CD4-positive, alpha-beta T cell treated with Interleukin-15 for 1 hour (primary cell): ENCODE measurements at regions not wholly inside any gene's neighbourhood (a gene's known extent, or its start where the extent isn't known, plus 50 kb on each side); places are given as distances from the start of the nearest gene placed in this dataset.

Source experiments
- DNase-seq: peaks from one replicate; pipeline ENCODE4 v3.0.0-alpha.2; 2020

DNA sequence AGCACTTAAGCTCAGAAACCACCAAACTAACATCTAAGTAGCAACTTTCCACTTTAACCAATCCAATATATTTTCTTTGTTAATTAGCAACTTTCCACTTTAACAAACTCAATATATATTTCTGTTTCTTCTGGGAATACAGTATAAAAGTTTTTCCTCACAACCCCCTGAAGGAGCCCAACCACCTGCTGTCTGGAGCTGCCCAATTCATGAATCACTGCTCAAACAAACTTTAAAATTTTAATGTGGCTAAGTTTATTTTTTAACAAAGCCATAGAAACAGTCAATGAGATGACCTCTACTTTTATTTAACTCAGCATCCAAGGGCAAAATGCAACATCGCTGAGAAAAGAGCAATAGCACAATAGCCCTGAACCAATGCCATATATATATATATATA lies 500.1 kb downstream of the EPM2A start:
- DNase-seq, result no peak

DNA sequence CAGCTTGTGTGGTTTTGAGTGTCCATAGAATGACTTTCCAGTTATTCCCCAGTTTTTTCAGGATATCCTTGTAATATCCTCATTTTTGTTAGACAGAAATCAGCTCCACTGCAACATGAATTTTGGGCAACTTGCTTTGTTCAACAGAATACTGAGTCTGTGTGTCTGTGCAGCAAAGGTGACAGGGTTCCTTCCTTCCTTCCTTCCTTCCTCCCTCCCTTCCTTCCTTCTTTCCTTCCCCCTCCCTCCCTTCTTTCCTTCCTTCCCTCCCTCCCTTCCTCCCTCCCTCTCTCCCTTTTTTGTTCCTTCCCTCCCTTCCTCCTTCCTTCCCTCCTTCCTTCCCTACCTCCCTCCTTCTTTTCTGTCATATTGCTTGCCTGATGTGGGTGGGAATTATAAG lies 496.5 kb downstream of the EPM2A start:
- DNase-seq, result no peak

DNA sequence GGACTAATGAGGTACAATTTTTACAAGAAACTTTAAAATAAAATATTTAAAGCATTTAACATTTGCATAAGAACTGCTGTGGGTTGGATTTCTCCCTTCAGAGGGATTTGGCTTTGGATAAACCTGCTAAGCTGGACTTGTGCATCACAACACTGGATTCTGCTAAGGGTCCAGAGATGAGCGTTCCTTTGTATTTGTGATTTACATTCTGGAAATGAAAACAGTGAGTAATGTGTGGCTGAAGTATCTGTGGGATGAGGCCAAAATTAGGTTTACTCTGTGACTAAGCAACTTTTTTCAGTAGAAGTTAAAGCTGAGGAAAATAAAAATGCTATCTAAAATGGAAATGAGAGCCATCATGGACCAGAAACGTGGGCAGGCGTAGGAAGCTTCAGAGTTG lies 494.3 kb downstream of the EPM2A start:
- DNase-seq, result no peak

DNA sequence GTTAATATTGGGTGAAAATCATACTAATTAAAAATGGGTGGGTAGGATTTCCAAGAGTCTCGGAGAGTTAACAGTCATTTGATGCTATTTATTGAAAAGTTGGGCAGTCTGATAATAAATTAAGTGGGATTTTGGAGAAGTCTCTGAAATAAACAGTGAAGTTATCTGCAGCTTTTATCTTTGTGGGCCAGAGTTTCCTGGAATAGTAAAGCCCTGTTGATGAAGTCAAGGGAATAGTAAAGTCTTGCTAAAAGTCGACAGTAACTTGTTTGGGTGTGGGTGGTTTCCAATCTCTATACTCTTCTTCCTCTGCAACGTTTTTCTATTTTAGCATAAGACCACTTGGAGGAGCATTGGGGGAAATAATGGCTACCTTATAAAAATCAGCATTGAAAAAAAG lies 493.6 kb downstream of the EPM2A start:
- no peak for DNase-seq

DNA sequence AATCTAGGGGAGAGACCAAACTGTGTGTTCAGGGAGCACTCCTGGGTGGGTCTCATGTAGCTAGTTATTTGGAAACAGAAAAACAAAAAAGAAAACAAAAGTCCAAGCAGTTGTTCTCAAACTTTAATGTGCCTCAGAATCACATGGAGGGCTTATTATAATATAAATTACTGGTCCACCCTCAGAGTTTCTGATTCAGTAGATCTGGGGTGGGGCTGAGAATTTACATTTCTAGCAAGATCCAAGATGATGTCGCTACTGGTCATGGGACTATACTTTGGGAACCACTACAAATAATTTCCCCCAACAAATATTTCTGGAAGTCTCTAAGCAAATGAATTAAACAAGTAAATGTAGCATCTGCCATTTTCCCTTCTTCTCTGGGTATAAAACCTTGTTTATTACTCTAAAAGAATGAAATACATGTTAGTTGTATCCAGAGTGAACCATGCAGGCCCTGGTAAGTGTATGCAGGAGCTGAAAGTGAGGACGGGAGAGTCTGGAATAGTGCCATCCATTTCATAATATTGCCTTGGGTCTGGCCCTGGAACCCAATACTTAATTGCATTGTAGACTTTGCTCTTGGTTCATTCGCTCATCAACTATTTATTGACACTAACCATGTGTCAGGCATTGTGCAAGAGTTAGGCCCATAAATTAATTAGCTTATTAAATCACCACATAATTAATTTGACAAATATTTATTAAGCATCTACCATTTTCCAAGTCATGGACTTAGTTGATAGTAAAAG lies 490.8 kb downstream of the EPM2A start:
- no peak for DNase-seq

DNA sequence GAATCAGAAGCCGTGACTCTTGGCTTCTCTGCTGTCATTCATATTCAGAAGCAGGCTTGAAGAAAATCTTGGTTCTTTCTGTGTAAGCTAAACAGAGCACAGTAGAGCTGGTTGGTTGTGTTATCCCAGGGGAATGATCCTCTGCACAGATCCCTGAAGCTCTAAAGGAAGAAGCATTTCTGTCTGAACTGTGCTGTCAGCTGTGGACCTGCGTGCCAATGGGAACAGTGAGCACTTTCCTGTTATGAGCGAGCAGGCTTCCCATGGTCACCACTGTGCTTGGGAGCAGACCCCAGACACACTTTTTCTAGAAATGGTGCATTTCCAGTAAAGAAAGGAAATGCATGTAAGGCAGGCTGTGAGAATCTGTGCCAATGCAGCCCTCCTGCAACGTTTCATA lies 490.2 kb downstream of the EPM2A start:
- no peak for DNase-seq

DNA sequence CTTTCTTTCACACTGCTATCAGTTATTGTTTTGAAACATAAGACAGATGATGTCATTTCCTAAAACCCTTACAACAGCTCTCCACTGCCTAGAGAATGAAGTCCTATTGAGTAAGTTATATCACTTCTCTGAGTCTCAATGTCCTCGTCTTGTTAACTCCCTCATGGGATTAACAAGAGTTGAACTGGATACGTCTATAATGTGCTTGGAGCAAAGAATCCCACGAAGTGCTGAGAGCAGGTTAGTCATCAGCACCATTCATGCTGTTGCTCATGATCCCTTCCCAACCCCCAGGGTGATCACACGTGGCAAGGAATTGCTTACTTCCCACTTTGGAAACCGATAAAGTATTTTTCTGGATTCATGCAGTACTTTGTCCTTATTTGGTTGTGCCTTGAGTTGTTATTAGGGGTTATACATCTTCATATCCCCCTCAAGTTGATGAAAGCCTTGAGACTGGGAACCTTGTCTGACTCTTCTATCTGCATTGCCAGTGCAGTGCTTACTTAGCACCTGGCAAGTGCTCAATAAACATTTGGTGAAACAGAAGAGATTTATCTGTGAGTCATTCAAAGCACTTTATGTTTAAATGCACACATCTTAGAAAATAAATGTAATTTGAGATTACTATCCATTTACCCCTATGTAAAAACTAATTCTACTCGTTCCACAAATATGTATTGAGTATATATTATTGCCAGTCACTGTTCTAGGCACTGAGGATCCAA lies 487.5 kb downstream of the EPM2A start:
- no peak for DNase-seq

DNA sequence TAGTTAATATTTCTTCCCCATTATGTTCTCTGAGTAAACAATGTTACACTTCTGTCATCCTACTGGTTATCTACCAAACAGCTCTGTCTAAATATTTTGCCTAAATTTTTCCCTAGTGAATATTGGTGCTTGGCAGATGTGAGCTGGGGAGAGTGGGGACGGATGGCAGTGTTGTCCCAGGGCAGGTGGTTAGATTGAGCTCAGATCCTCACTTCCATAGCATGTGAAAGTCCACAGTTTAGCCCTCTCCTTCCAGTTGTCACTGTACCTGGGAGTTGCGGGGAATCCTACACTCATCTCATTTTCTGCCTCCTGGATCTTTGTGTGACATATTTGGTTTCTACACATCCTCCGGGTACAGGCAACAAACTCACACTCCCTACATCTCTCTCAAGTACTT lies 484.9 kb downstream of the EPM2A start:
- no peak for DNase-seq

DNA sequence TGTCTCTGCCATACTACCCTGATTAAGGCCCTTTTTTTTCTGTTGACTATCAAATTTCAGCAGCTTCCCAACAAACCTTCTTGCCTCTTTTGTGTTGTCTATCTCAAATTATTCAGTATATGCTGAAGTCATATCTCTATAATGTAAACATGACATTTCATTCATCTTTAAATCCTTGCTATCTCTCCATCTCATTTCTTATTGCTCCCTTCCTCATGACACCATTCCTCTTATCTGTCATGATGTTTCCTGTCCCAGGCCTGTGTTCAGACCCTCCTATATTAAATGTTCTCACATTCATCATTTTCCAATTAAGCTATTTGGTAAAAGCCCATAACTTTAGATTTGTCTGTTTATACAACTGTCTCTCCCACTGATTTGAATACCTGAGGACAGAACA lies 482.6 kb downstream of the EPM2A start:
- DNase-seq, result no peak

DNA sequence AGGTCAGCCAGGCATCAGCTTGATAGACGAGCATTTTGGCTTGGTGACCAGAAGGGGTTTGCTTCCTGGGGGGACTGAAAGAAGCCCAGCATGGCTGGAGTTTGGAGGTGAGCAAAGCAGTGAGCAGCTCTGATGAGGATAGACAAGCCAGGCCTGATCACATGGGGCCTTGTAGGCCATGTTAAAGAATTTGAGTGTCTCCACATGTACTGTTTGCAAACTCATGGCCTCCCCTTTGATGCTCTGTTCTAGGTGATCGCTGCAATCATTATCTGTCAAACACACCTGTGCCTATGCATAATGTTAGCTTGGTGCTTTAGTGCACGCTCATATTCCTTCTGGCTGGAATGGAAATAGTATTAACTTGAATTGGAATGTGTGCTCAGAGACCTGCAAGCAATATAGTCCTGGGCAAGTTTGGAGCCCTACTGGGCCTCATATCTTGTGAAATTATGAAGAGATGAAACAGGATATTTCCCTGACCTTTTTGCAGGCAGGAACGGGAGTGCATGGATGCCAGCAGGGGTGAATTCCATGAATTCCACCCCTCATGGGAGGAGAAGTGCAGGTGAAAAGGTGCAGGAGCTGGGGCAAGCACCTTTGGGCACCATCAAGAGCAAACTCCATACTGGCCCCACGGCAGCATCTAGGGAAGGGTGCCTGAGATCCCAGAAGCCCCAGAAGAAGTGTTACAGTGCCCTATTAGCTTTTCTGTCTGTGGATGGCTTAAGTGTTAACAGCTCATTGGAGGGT lies 480.5 kb downstream of the EPM2A start:
- no peak for DNase-seq

DNA sequence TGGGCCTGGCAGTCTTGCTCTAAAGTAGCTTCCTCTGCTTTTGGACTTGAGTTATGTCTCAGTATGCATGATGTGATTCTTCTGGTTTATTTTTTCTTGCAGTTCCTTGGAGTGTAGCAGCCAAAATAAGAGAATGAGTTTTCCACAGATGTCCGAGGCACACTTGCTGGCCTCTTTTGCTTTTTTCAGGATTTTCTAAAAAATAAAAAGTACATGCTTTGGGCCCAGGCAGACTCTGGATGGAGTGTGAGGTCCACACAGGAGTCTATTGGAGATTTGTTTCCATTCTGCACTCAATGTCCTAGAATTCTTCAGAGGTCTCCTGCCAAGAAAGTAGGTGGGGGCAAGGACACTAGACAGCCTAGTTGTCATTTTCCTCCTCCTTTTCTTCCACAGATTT lies 477.6 kb downstream of the EPM2A start:
- no peak for DNase-seq

DNA sequence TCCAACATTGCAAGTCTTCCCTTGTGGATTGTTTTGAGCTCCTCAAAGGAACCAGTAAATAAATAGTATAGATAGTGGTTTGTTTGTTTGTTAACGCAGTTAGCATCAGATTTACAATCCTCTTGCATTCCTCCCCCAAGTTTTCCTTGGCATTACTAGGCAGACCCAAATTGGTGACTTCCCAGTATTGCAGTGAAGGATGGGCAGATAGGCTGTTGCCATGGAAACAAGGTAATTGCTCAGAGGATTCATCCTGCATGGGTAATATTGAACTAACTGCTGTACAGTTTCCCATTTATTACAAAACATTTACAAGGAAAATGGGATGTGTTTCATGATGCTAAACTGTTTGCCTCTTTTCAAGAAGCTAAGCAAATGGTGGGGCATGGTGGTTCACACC lies 477.2 kb downstream of the EPM2A start:
- DNase-seq, result no peak

DNA sequence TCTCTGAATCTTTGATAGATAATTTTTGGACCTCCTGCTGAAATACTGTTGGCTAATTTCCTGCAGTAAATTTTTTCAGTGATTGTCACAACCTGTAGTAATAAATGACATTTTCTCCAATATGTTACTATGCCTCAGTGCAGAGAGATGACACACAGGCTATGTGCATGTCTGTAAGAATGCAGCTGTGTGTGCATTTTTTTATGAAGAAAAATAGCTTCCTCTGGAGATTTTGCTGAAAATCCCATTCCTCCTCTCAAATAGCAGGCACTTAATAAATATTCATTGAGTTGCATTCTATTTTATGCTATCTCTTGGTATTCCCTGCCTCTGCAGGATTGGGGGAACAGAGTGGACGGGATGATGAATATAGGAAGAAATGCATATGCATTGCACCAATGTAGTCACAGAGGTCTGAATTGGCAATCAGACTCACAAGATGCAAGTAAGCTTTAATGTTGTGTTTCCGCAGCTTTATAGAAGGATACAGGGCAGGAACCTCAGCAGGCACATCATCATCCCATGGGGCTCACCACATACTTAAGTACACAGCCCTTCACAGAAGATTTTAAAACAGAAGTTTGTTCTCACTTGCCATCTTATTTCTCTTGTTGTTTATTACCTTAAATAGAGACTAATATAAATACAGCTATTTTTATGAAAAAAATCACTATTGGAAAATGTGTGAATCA lies 474.7 kb downstream of the EPM2A start:
- no peak for DNase-seq

DNA sequence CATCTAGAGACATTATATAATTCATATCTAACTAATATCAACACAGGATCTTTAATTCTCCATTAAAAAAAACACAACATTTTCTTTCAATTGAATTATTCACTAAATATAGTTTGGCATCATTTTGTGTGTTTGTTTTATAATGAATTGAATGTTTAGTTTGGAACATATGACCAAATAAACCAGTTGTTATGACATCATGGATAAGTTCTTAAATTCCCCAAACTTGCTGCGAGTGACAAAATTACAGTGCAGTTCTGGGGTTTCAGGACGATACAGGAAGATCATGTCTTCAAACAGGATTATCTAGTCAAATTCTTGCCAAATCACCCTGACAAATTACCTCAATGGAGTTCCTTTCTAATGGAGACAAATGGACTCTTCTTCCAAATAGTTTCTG lies 473.6 kb downstream of the EPM2A start:
- DNase-seq, result no peak

DNA sequence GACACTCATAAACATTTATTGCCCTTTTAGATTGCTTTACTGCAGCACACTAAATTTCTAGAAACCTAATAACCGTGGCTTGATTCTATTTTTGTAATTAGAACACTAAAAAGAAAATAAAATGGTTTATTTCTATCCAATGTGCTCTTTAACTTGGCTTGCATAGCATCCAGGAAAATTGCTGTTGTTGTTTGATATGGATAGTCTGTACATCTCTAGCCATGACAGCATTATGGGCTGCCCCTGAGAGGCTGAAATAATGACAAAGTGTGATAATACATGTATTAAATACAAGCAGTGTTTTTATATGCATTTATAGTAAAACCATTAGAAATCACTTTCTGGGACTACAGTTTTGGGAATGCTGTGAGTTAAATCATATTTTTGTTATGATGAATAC lies 472.5 kb downstream of the EPM2A start:
- DNase-seq, result no peak

DNA sequence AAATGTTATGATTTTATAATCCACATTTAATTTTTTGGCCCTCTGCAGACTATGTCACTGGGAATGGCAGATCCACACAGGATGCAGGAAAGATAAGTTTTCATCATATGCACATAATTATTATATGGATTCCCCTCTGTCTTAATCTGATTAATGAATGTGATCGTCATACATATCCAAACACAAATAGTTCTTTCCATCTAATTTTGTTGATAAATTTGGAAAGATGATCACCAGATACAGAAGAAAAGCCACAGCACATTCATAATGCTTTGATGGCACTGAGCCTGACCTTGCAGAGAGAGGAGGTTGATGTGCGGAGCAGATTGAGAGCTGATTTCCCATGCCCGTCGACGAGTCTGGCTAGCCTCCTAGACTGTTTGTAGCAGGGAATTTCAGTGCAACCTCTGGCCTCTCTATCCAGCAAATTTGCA lies 471.5 kb downstream of the EPM2A start:
- no peak for DNase-seq

DNA sequence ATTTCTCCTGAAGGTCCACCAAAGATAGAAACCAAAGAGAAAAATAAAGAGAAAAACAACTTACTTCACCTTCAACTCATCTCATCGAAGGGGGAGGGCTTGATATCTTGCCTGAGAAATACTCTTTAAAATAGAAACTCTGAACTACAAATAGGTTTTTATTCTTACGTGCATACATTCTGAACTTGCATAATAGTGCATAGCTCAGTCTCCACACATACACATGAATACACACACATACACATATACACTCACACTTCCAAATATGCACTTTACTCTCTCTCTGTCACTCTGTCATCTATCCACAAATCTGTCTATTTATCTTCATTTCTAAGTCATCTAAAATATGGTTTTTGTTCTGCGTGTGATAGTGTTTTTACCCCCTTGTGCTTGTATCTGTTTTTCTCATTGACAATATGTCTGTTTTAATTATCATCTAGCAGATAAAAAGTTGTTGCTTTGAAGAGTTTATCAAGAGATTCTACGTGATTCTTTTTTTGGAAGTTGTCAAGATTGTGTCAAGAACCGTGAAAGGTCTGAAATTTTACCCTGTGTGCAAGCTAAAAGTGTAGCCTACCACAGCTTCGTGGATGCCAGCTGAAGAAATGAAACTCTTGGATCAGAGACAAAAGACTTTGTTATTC lies 468.8 kb downstream of the EPM2A start:
- DNase-seq, result no peak

DNA sequence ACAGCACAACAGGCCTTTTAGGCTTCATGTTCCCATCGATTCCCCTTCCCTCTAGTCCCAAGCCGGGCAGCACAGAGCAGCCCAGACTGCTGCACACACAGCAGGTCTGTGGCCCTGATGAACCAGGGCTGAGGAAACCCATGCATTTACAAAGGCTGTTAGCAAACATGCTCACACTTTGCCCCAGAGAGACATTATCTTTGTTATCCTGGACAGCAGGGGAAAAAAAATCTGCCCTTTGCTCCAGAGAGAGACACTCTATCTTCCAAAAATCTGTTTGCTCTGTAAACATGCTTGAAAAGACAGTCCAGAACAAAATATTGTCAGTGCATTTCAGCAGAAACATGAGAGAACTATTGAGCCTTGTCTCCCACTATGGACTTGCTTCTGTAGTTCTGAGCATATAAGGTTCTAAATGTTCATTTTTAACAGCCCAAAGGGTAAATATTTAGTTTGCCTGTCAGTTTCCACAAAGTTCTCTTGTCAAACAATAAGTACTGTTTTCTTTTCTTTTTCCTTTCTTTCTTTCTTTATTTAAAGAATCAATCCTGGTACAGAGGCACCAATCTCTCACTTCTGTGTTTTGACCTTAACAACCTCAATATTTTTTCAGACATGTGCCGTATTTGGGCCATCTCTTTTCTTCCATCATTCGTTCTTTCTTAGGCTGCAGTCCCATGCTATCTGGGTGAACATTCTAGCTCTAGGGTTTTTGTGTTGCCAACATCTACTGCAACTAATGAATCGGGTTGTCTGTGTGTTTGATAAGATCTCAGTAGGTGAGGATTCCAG lies 468.0 kb downstream of the EPM2A start:
- no peak for DNase-seq

DNA sequence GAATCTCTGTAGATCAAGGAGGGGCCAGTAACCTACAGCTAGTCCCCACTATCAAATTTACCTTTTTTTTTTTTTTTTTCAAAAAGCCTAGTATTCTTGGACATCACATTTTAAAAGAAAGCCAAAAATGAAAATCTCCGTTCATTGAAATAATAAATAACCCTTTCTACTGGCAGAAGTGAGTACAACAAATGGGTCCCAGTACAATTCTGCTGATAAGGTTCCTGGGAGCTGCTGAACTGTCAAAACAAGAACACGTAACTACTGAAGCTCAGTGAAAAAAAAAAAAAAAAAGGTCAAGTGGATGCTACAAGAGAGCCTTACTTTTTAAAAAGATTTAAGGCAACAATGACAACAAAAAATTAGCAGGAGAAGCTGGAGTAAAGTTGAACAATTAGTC lies 464.9 kb downstream of the EPM2A start:
- no peak for DNase-seq

DNA sequence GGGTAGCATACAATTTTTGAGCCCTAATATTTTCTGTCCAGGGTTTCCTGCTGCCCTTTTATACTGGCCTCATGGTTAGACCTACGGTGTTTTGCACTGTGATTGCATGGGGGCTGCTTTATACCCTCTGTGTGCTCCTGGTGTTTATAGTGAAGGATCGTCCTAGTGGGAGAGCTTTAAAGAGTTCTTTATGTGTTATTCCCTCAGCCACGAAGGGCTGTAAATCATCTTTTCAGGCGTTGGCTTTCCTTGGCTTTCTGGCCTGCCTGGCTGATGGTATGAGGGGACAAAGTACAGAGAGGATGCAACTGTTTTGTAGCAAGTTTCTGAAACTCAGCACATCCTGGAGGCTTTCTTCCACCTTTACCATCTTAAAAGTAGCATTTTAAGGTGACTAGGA lies 464.3 kb downstream of the EPM2A start:
- DNase-seq, result no peak

DNA sequence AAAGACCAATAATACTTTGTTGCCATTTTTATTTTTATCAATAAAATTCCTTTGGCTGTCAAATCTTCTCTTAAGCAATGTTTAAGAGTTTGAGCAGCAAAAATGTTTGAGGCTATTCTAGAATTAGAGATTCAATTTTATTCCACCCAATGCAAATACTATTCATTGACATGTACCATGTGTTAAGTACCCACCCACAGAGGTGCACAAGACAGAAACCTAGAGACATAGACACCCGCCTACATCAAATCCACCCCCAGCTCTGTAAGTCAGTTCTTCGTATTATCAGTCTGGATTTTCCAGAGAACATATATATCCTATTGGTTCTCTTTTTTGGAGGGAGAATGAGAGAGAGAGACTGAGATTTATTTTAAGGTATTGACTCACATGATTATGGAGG lies 463.7 kb downstream of the EPM2A start:
- no peak for DNase-seq

DNA sequence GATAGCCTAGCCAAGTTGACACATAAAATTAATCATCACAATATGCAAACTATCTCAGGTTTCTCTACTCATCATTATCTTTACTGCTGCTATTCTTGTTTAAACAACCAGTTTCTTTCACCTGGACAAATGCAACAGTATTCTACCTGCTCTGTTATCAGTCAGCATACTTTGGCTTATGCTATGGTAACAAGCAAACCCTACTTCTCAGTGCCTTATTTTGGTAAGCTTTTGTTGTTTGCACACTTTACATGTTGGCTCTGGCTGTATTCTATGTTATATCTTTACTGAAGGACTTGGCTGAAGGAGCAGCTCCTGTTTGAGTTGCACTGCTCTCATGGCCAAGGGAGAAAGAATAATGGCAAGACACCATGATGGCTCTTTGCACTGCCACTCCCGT lies 463.1 kb downstream of the EPM2A start:
- no peak for DNase-seq
